DMS 273 treated with DMSO at 0.1 percent for 48 hours (cell line): ENCODE measurements at regions not wholly inside any gene's neighbourhood (a gene's known extent, or its start where the extent isn't known, plus 50 kb on each side); places are given as distances from the start of the nearest gene placed in this dataset.
"Not testable (repeated sequence)": the region's sequence is repeated elsewhere in the genome, so short reads cannot be mapped to it uniquely, and the experiment has no call there.

Experiments
- DNase-seq: peaks from one replicate; lab custom pipeline; 2025; lab: John Stamatoyannopoulos, UW

DNA sequence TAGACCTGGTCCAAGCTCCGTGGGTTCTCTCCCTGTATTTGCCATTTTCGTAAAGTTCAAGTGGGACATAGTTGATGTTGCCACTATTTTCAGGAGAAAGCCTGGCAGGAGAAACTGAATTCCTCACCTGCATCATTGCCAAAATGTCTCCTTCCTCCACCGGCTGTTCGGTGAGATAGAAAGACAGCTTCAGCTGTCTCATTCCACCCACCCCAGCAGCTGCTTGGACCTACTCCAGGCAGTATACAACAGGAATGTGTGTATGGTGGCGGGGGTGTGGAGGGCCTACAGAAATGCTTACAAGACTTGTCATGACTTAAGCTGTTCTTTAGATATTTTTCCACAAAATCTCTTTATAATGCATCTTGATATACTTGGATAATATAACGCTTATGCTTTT lies 132.7 kb upstream of the RAP2B start:
- no peak for DNase-seq

DNA sequence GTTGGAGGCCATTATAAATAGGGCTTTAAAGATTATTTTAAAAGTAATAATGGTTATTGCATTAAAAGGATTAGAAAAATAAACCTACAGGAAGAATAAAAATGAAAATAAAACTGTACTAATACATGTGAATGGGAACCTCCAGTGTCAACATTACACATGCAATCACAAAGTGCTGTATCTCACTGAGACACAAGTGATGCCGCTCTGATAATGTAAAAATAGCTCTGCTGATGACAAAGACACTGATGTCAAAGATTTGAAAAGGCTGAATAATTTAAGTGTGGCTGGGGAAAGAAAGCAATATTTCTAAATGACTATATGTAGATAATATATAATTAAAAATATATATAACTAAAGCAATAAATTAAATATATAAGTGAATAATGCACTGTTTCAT lies 129.1 kb upstream of the RAP2B start:
- no peak for DNase-seq

DNA sequence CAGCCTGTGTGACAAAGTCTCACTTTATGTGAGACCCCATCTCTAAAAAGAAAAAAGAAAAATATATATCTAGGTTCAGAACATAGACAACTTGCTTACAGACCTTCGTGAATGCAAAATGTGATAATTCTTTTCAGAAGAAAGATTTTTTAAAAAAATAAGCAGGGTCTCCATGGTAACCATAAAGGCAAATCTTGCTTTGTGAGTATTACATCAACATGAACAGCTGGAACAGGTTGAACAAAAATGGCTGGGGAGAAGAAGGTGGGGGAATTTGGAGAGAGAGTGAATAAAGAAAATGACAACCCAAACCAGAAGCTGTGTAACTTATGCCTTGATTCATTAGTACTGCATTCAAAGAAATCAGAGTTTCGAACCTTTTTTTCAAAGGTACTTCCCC lies 125.2 kb upstream of the RAP2B start:
- no peak for DNase-seq

DNA sequence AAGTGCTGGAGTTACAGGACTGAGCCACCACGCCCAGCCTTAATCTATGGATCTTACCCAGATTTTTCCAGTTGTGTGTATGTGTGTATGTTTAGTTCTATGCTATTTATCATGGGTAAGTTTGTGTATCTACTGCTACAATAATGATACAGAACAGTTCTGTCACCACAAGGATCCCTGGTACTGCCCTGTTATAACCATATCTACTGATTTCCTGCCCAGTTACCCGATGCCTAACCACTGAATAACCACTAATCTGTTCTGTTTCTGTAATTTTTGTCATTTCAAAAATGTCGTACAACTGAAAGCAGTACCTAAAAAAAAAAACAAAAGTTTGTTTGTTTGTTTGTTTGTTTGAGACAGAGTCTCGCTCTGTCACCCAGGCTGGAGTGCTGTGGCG lies 123.7 kb upstream of the RAP2B start:
- DNase-seq: no peak

DNA sequence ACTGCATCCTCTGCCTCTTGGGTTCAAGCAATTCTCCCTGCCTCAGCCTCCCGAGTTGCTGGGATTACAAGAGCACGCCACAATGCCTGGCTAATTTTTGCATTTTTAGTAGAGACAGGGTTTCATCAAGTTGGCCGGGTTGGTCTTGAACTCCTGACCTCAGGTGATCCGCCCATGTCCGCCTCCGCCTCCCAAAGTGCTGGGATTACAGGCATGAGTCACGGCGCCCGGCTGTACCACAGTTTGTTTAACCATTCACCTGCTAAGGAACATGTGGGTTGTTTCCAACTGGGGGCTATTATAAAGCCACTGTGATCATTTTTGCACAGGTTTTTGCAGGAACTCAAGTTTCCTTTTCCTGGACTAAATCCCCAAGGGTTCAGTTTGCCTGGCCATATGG lies 123.2 kb upstream of the RAP2B start:
- DNase-seq: no peak

DNA sequence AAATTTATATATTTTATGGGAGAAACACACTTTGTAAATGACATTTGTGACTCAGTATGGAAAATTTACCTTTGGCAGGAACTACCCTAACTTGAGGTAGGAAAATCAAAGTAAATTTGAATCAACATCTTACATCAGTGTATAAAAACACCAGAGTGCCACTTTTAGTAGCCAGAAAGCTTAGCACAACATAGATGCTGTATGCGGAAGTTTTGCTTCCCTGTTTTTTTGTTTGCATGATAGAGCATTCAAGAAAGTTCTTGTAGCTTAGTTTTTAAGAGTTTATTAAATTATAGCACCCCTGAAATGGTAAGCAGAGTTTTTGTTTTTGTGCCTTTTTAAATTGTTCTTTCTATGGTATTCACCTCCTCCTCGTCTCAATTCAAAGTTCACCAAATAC lies 120.8 kb upstream of the RAP2B start:
- DNase-seq: no peak

DNA sequence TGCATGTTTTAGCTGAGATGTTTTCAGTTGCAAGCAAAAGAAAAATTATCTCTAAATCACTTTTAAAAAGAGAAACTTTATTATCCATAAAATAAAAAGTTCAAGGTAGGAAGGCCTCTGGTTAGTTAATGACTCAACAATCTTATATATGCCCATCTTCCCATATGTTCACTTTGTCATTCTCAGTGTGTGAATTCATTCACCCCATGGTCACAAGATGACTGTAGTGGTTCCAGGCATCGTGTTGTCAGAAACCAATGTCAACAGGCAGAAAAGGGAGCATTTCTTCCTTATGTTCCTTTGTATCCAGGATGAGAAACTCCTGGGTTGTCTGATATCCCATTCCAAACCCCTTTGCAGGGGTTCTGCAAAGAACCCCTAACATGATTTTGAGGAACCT lies 119.9 kb upstream of the RAP2B start:
- DNase-seq: no peak

DNA sequence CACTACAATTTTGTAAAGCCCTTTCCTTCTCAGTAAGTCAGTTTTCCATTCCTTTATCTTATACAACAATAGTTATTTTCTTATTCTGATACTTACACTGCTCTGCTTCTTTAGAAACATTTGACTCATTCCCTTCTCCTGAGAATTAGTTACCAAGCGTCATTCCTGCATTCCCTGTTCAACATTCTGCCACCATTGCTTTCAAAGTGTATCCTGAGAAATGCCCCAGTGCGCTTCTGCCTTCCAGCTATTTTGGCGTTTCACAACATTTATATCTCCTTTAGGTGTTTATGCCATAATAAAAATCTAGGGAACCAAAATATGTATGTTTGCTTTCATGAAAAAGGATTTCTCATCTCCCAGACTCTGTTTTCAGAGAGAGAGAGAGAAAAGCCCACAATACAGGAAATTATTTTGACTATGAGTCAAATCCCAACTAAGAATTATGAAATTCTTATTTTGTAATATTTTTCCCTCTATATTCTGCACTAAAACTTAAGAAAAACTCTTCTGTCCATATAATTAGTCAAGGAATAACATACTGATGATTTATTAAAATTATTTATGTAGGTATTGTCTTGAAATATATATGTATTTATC lies 118.2 kb upstream of the RAP2B start:
- no peak for DNase-seq

DNA sequence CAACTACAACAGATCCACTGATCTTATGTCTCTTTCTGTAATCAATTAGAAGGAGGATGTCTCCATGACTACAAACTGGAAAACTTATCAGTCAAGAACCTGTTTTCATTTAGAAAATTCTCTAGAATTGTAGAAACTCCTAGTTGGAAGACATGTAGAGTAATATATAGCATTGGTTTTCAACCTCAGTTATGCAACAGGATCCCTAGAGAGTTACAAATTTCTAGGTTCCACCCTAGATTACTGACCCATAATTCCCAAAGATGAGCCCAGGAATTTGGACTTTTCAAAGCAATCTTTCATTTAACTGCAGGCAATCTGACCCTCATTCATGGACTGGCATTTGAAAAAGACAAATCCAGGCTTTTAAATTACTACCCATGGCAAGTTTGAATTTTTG lies 116.9 kb upstream of the RAP2B start:
- DNase-seq: no peak

DNA sequence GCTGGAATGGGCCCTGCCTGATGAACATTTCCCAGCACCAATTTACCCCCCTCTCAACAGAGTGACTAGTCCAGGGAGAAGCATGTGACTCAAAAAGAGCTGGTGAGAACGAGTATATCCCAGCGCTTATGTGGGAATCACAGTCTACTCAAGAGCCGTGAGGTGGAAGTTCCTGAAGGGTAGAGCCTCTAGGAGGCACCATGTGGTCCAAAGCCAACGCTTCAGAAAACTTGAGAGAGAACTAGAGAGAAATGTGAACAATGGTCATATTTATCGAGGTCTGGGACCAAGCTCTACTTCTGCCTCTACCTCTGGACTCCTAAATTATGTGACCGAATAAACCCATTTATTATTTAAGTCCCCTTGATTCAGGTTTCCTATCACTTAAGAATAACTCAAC lies 111.0 kb upstream of the RAP2B start:
- no peak for DNase-seq

DNA sequence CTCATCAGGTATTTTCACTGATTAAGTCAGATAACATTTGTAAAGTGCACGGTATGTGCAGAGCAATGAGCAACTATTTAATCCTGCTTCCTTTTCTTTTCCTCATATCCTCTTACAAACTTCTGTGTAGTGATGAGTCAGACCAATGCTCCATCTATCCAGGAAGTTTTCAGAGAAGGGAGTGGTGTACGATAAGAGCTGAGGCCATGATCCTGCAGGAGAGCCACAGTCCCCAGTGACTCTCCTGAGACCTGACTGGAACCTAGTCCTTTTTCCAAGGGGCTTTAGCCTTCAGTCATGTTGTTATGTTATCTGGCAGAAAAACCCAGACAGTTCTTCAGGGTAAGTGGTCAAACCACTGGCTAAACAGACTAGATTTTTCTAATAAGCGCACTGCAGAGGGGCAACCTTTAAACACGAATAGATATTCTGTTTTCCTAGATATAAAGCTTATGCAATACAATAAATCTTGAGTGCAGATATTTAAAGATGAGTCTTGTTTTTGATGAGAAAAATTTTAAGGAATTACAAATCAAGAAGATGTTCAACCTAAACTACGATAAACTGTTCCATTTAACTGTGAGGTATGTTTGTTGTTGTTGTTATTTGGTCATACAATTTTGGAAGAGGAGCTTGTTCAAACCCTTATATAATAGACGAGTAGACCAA lies 110.5 kb upstream of the RAP2B start:
- no peak for DNase-seq

DNA sequence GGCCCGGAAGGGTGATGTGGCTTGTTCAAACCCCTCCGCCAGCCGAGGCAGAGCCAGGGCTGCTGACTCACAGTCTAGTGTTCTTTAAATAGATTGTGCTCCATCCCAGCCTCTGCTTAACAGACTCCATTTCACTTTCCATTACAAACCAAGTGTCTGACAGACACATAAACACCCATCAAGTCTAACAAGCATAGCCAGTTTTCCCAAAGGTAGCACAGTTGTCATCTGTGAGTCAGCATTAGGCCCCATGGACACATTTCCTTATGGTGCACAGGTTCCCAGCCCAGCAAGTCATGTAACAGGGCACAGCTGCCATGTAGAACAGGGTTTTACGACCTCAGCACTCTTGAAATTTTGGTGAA lies 109.9 kb upstream of the RAP2B start:
- DNase-seq: no peak

DNA sequence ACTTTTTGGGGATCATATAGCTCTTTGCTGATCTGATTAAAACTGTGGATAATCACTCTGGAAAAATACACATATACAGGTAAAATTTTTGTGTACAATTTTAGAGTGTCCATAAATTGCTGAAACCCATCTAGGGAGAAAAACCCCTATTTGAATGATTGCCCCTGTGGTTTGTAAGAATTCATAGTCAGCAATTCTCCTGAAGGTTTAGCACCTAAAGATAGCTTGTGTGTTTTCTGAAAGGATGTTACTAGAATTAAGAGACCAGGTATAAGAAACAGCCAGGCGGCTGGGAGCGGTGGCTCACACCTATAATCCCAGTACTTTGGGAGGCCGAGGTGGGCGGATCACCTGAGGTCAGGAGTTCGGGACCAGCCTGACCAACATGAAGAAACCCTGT lies 106.8 kb upstream of the RAP2B start:
- DNase-seq: no peak

DNA sequence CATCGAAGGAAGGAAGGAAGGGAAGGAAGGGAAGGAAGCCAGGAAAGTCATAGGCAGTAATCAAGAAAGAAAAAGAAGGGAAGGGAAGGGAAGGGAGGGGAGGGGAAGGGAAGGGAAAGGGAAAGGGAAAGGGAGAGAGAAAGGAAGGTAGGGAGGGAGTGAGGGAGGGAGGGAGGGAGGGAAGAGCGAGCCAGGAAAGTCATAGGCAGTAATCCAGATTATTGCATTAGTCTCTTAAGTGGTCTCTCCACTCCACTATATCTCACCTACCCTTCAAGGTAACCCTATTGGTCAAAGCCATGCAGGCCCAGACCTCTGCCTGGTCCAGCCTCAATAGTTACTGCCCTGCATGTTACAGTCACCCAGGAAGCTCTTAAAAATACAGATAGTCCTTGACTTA lies 106.2 kb upstream of the RAP2B start:
- no peak for DNase-seq

DNA sequence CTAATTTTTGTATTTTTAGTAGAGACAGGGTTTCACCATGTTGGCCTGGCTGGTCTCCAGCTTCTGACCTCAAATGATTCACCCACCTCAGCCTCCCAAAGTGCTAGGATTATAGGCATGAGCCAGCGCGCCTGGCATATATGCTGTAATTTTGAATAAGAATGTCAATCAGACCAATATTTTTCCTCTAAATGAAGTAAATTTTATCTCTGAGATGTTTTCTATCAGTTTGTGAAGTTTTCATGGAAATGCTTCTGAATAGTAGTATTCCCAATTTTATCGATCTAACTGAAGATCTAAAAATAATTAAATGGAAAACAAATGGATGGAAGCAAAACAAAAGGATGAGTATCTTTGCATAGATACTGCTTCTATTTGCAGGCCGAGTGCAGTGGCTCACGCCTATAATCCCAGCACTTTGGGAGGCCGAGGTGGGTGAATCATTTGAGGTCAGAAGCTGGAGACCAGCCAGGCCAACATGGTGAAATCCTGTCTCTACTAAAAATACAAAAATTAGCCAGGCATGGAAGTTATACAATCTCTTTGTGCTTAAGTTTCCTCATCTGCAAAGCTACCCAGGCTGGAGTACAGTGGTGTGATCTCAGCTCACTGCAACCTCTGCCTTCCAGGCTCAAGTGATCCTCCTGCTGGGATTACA lies 103.9 kb upstream of the RAP2B start:
- not testable (repeated sequence) for DNase-seq

DNA sequence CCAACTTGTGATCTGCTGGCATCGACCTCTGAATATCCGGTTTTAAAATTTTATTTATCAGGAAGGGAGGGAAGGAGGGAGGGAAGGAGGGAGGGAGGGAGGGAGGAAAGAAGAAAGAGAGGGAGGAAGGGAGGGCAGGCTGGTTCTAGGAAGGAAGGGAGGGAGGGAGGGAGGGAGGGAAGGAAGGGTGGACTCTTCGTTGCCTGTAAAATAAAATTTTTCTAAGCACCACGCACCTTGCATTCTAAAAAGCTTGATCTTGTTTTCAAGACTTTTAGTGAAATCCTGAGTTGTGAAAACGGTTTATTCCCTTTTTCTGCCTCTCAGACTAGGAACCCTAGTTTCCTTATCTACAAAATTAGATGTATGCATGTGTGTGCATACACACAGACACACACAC lies 101.7 kb upstream of the RAP2B start:
- no peak for DNase-seq

DNA sequence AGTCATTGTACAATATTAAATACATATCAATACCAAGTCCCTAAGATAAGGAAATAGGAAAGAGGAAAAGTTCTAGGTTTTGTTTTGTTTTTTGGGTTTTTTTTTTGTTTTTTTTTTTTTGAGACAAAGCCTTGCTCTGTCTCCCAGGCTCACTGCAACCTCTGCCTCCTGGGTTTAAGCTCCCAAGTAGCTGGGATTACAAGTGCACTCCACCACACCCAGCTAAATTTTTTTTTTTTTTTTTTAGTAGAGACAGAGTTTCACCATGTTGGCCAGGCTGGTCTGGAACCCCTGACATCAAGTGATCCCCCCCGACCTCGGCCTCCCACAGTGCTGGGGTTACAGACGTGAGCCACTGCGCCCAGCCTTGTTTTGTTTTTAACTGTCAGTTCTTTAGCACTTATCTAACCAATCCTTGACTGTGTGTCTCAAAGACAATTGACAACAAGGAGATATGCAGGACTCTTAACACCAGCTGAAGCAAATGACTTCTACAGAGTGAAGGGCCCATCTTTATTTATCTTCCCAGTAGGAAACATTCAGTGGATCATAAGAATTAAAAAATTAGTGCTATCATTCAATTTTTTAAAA lies 100.0 kb upstream of the RAP2B start:
- DNase-seq: no peak

DNA sequence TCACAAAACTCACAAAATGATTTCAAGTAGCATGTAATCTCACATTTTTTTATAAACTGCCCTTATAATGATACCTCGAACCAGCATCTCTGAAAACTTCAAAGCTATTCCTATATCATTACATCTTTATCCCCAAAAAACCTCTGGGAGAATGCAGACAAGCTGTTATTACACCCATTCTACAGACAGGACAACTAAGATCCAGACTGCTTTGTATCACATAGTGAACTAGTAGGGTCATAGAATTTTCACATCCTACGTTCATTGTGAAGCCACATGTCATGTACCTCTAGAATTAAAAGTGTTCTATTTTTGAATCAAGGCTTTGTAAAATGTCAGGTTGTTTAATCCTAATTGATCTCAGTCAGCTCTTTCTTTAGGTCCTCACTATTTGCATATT lies 98.7 kb upstream of the RAP2B start:
- no peak for DNase-seq

DNA sequence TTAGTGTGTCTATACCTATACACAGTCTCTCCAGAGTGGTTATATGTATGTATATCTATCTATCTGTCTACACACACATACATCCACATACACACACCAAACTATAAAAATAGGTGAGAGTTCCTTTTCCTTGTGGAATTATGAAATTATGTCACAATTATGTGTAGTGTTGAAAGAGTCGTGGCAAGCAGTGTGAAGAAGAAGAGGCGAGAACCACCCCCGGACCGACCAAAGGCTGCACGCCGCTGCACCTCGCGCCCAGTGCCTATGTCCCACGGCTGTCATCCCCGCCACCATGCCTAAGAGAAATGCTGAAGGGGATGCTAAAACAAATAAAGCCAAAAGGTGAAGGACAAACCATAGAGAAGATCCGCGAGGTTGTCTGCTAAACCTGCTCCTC lies 95.0 kb upstream of the RAP2B start:
- no peak for DNase-seq

DNA sequence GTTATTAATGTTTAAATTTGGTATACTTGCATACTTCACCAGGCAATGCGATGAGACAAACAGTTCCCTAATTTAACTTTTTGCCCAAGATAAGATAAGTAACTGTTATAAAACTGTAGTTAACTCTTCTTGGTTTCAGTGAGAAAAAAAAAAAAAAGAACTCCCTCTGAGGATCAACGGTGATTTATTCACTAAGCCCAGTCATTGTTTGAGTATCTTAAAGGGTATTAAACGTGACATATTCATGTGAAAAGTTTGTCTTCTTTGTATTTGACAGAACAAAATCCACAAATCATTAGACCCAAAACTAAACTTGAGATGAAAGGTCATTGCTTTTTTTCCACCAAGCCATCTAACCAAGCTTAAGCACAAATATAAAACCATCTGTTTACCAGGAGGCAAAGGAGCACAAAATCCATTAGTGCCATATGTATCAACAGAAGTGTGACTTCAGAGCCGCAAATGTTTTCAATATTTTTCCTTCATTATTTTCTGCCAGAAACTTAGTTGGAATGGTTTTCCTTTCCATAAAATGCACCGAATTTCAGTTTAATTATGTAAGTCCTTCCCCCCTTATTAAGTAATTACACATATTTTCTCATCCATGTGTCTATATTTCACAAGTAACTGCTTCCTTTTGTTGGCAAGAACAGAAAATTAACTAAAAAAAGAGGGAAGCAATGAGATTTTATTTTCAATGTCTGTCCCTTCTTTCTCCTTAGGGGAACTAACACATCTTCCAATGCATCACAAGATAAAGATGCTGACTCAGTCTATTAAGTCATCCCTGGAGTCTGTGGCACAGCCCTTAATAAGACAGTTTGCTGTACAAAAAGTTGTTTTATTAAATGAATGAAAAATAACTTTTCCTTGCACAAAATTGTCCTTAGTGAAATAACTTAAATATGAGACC lies 92.2 kb upstream of the RAP2B start:
- DNase-seq: peak; percentile 11

DNA sequence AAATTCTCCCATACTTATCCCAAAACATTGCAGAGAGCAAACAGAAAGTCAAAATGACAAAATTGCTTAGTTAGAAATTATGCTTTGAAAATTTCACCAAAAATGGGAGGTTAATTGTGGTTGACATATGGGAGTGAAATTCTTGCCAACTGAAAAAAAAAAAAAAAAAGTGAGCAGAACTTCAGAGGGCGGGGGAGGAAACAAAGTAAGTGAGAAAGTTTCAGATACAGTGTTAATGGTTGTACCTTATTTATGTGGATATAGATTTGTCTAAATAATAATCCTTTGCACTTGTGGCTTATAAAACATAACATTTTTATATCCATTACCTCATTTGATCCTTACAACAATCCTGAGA lies 91.5 kb upstream of the RAP2B start:
- no peak for DNase-seq

DNA sequence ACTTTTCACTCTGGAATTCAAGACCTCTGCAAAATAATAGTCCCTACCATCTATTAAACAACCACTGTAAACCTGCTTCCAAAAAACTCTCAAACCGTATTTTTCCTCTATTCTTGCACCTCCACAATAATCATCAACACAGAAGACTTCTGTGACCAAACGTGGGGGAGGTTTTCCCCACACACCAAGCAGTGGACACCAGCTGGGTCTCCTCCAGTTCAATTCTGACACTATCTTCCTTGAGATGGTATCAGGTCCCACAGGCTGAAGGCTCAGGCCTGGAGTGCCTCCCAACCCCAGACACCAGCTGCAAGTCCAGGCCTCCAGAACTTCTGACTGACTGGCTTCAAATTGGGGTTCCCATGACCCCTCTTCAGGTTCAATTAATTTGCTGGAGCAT lies 89.6 kb upstream of the RAP2B start:
- DNase-seq: no peak

DNA sequence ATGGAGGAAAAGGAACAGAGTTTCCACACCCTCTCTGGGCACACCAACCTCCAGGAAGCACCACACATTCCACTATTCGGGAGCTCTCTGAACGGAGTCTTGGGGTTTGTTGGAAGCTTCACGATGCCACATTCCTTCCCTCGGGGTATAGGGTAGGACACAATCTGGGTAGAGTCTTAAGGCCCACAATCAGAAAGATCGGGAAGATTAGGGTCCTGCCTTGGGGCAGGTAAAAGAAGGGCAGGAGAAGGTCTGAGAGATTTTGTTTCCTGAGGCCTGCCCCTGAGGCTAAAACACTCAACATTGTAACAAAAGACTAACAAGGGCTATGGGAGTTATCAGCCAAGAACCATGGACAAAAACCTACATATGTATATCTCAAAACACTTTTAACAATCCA lies 89.2 kb upstream of the RAP2B start:
- DNase-seq: no peak
